22Rv1 (cell line): ENCODE measurements at regions not wholly inside any gene's neighbourhood (a gene's known extent, or its start where the extent isn't known, plus 50 kb on each side); places are given as distances from the start of the nearest gene placed in this dataset.

Experiments
- H3K27ac ChIP-seq: fragments of 450-650 bp; 2 replicates; pipeline ENCODE4 v1.5.1; 2017
- CTCF ChIP-seq: fragments of 450-650 bp; IDR thresholded peaks from 2 replicates; pipeline ENCODE4 v1.5.1; 2017; ENCODE audit warnings: mild to moderate bottlenecking
- ZFX ChIP-seq: fragments of 450-650 bp; IDR thresholded peaks from 2 replicates; pipeline ENCODE4 v1.6.1; 2017; ENCODE audit warnings: antibody characterized with exemption, borderline replicate concordance

DNA sequence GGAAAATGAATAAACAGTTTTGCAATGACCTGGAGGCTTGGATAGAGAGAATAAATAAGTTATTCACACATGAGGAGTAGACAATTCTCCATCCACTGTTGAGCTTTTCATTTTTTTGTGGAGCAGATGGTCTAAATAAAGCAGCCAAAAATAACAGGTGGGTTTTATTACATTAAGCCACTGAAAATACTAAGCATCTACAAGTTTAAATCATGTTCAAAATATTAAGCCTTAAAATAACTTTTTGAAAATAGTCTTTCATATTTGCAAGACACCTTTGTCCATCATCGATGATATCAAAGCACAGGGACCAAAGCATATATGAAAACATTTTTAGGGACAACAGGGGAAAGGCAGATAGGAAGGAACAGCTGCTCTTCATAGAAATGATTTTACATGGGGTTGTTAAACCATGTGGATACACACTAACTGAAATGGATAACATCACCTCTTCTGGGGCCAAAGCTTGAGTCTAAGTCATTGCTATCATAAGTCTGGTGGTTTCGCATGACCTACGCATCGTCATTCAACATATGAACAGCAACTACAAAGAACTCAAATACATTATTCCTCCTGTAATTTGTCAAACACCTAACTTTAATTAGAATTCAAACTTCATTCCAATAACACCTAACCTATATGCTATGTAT, 197.6 kb upstream of the CHST9 start:
- no peak overlapping the region for H3K27ac ChIP-seq
- TF ChIP-seq ZFX (no peak), CTCF (no peak)

- H3K27ac ChIP-seq, result no peak overlapping the region
- TF ChIP-seq CTCF (no peak), ZFX (no peak)
Observed at GRCh38 chr18:27378431-27379095, 193.5 kb upstream of the CHST9 start.

DNA sequence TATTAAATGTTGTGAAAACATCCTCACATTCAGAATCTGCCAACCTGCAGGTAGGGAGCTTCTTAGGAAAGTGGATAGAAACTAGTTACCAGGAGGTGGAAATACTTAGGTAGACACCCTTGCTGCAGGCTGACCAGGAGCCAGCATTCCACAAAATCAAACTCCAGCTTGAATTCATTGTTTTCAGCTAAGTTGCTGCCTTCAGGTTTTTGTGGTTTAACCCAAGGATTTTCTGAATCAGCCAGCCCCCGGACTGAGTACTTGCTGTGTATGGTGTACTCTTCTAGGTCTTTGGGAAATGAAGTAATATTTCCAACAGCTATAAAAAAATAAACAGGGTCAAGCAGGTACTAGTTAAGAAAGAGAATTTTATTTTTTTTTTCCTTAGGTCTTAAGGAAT, 192.1 kb upstream of the CHST9 start:
- no peak overlapping the region for H3K27ac ChIP-seq
- TF ChIP-seq ZFX (no peak), CTCF (no peak)

GRCh38 chr18:27372386-27372785, 187.3 kb upstream of the CHST9 start:
- TF ChIP-seq ZFX (no peak), CTCF (no peak)
- H3K27ac ChIP-seq, result no peak overlapping the region

DNA sequence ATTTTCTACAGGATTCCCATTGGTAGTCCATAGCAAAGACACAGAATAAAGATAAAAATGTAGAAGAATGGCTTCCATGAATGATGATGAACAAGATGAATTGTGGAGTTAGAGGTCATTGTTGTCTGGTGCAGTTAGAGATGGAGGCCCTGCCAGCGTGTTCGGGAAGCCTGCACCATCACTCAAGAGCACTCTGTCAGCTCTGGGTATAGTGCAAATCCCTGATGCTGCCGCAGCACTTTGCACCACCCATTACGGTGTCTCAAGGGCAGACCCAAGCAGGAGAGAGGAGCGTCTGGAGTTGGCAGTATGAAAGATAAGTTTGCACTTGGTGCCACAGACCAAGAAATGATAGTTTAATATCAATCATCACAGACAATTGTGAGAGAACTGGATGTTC, 181.6 kb upstream of the CHST9 start:
- TF ChIP-seq ZFX, result no peak
- TF ChIP-seq CTCF, result no peak
- no peak overlapping the region for H3K27ac ChIP-seq

GRCh38 chr18:27366151-27366550, 181.0 kb upstream of the CHST9 start:
- H3K27ac ChIP-seq, result no peak overlapping the region
- TF ChIP-seq CTCF (no peak), ZFX (no peak)

DNA sequence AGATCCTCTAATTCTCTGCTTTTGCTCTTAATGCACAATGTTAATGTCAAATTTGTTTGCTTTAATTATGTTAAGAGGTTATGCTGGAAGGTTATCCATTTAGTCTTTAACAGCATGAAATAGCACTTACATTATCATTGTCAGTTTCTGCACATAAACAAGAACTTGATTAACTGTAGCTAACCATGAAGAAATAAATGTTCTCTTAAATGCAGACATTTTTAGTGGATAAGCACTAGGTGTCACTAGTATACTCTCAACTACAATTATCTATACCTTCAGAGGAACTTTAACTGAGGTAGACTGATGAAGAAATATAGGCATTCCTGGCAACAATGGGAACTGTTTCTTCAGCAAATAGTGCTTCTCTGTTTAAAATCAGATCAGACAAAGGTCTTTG, 178.8 kb upstream of the CHST9 start:
- H3K27ac ChIP-seq, result no peak overlapping the region
- TF ChIP-seq CTCF (peak; percentile 67), ZFX (no peak)
